ENCODE measurements at regions not wholly inside any gene's neighbourhood (a gene's known extent, or its start where the extent isn't known, plus 50 kb on each side); places are given as distances from the start of the nearest gene placed in this dataset.

DNA sequence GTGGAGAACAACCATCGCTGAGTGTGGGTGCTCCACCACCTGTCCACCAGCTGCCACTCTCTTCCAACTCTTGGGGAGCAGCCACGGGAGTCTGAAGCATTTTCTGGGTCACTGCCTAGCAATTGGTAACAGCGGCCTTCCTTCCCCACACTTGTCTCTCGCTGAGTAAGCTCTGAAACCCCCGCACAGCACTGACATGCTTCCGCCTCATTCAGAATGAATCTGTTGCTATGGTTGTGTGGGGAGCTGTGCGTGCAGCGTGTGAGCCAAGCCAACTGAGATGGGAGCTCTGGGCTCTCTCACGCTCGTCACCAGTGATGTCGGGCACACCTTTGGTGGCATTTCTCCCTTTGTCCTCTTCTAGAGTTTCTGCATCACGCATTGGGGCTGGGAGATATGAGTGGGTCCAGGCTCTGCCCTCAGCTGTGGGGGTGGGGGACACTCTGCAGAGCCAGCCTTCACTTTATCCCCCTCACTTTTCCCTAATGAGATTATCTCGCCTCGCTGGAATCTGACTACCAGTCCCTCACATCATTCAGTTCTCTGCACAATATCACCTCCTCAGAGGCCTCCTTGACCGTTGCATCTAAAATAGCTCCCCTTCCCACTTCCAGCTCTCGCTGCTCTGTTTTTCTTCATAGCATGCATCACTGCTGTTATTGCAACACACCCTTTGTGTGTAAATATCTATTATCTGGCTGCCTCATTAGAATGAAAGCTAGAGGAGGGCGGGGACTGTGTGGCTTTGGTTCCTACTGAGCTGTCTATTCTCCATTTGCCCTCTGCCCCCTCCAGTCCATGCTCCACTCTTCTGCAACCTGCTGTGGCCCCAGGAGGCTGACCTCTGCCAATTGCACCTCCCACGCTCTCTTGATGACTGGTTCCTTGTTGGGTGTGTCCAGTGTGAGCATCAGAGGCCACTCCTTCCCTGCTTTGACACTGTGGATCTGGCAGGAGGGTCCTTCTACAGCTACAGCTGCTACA, 569.9 kb upstream of the CADM1 start:
- in situ Hi-C loops (cut with HindIII; ENCODE audit: low sequenced_read_pairs) = no loop called here

- in situ Hi-C loops (cut with HindIII; ENCODE audit: low sequenced_read_pairs) = no loop called here
Observed at GRCh38 chr11:116072601-116073410, 568.6 kb upstream of the CADM1 start.

- in situ Hi-C loops (cut with HindIII; ENCODE audit: low sequenced_read_pairs) = no loop called here
Observed at GRCh38 chr11:116072133-116072532, 567.9 kb upstream of the CADM1 start.

DNA sequence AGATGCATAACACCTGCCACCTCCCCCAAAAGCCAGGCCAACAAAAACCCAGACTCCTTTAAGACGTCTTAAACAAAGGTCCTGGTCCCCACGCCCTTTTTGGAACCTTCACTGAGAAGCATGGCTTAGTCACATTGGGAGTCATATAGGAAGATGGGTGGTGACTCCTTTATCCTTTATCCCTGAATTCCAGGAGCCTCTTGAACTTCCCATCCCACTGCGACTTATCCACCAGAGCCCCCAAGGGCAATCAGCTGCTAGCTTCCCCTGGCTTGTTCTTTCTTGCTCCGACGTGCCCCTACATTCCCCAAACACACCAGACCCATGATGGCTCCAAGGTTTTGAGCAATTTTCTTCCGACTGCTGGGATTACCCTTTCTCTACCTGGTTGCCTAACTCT, 567.0 kb upstream of the CADM1 start:
- in situ Hi-C loops (cut with HindIII; ENCODE audit: low sequenced_read_pairs) = no loop called here

- in situ Hi-C loops (cut with HindIII; ENCODE audit: low sequenced_read_pairs) = no loop called here
Observed at GRCh38 chr11:116070520-116070919, 566.3 kb upstream of the CADM1 start.

GRCh38 chr11:116066777-116067176, 562.6 kb upstream of the CADM1 start:
- in situ Hi-C loops (cut with HindIII; ENCODE audit: low sequenced_read_pairs) = no loop called here

DNA sequence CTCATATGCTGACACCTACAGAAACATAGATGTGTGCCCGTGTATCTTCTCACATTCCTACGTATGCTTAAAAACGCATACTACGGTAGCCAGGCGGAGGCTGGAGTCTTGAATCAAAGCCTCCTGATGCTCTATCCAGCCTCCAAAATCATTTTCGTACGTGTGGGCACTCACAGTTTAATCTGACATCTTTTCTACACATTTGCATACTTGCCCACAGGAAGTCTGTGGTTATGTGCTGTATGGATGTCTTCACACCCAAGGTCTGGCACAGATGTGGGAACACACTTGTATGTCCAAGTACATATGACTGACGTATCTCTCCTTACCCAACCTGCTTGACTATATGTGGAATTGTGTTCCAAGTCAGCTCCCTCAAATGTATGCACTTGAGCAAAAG, 561.8 kb upstream of the CADM1 start:
- in situ Hi-C loops (cut with HindIII; ENCODE audit: low sequenced_read_pairs) = no loop called here

DNA sequence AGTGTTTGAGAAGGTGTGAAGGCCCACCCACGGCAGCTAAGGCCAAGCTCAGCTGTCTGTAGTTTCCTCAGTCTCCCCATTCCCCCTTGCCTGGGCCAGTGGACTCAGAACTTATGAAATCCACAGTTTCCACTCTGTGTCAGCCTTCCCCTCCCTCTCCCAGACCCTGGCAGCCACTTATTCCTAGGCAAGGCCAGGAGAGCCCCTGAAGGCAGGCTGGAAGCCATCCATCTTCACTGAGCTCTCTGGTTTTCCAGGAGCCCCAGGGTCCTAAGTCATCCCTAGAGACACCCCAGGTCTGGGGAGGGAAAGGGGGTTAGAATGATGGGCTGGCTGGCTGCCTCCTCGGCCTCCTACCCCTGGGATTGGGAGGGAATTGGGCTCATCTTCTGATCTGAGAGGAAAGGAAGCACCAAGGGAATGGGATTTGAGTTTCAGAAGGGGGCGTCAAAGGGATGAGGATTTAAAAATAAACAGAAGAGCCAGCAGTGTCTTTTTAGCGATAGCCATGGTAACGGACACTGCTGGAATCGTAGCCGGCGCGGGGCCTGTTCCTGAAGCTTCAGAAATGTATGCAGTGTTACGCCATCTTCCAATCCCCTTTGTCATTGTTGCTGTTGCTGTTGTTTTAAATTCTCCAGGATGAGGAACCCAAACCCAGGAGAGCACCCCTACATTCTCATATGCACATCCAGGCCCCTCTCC, 561.1 kb upstream of the CADM1 start:
- in situ Hi-C loops (cut with HindIII; ENCODE audit: low sequenced_read_pairs) = no loop called here

DNA sequence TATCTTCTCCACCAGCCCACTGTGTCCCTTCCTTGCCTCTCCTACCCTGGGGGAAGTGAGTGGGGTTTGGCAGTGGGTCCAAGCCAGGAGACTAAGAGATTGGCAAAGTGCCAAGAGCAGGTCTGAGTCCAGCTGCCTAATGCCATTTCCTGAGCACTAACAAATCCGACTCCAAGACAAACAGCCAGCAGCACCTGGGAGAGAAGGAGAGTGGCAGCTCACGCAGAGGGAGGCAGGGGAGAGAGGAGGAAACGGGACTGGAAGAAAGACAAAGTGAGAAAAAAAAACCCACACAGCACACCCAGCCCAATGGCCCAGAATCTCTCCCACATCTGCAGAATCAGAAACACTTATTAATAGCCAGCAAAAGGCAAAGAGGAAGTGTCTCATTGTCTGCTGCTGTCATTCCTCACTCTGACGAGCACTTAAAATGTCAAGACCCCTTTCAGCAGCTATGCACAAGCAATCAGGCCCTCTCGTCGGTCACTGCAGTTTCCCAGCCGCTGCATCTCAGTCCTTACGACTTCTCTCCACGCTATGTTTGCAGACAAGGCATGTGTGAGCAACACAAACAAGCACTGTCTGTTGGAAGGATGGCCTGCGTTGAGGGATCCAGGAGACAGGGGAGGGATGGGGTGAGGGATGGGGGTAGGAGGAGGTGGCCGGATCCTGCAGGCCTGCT, 558.4 kb upstream of the CADM1 start:
- in situ Hi-C loops (cut with HindIII; ENCODE audit: low sequenced_read_pairs) = no loop called here

DNA sequence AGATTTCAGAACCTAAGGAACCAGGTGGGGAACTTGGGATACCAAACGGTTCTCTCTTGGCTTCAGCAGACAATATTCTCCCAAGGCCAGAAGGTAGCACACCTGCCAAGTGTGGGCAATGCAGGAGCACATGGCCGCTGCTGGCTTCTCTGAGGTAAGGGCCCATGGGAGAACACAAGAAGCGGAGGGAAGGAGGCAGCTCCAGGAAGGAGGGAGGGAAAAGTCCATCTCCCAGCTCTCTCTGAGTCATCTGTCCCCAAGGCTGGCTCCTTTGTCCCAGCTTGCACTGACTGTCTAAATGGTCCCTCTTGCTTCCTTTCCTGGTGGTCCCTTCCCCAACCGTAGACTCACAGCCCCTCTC, 557.9 kb upstream of the CADM1 start:
- in situ Hi-C loops (cut with HindIII; ENCODE audit: low sequenced_read_pairs) = no loop called here

- in situ Hi-C loops (cut with HindIII; ENCODE audit: low sequenced_read_pairs) = no loop called here
Observed at GRCh38 chr11:116061322-116061721, 557.1 kb upstream of the CADM1 start.

GRCh38 chr11:116059919-116060318, 555.7 kb upstream of the CADM1 start:
- in situ Hi-C loops (cut with HindIII; ENCODE audit: low sequenced_read_pairs) = no loop called here

DNA sequence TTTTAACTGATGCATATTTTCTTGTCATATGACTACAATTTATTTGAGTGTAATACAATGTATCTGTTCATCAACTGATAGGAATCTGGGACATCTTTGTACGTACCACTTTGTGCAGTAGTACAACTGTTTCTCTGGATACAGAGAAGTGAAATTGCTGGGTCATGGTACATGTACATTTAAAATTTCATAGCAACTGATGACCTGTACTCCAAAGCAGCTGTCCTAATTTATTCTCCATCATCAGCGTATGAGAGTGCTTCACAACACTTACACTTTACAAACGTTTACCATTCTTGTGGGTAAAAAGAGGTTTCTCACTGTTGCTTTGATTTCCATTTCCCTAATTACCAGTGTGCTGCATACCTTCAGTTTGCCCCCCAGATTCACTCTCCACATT, 552.8 kb upstream of the CADM1 start:
- in situ Hi-C loops (cut with HindIII; ENCODE audit: low sequenced_read_pairs) = no loop called here

DNA sequence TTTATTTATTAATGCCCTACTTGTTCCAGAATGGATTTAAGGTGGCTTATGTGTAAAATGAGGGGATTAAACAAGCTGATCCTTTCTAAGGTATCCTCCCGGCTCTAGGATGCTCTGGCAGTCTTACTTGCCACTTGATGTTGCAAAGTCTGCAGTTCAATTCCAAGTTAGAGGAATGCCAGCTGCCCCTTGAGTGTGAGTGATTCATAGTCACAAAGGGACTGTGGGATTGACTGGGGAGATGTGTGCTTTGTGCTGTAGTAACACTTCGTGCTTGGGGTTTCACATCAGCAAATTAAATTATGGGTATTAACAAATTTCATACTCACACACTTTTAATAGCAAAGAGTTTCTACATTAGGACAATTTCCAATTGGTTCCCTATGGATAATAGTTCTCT, 550.8 kb upstream of the CADM1 start:
- in situ Hi-C loops (cut with HindIII; ENCODE audit: low sequenced_read_pairs) = no loop called here

DNA sequence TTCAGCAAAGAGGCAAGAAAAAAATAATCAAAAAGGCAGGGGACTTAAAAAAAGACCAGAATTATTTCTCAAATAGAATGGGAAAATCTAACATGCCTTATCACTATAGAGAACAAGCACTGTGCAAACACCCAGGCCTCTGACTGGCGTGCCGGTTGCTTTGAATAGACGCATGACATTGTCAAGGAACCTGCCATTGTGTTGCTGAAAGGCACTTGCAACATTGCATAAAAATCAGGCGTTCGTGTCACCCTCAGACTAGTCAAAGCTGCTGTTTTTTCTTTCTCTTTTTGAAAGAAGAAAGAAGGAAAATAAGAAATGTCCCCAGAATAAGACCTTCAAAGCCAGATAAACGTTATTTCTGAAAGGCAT, 549.3 kb upstream of the CADM1 start:
- in situ Hi-C loops (cut with HindIII; ENCODE audit: low sequenced_read_pairs) = no loop called here

DNA sequence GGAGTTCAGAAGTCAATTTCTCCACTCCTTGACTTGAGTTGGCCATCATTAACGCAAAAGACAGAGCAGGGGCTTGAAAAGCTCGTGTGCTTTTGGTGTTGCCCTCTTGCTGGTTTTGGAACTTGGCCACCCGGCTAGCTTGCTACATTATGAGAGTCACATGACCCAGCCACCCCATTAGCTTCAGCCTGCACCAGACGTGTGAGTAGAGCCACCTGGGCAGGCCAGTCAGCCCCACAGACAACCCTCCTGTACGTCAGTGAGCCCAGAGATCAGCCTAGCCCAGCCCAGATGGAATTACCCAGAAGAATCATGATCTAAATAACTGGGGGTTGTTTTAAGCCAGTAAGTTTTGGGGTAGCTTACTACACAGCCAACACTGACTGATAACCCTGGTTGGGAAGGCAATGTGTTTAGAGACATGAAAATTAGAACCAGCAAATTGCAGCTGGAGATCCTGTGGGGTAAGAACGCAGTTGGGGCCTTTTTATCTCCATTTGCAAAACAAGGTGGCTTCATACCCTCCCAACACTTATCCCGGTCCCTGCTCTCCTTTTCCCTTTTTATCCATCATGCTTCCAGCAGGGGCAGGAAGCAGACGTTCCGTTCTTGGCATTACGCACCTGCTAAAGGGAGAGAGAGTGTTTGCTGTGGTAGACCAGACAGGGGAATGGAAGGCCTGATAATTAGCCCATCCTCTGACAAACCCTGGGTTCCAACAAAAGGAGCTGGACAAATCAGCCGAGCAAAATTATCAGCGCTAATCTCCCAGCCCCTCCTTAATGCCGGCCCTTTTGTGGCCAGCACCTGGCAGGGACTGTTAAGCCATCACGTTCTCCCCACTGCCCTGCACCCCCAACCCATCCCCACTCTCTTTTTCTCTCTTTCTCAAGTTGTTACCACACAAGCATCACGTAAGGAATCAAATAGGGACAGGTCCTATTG, 548.7 kb upstream of the CADM1 start:
- in situ Hi-C loops (cut with HindIII; ENCODE audit: low sequenced_read_pairs) = no loop called here

DNA sequence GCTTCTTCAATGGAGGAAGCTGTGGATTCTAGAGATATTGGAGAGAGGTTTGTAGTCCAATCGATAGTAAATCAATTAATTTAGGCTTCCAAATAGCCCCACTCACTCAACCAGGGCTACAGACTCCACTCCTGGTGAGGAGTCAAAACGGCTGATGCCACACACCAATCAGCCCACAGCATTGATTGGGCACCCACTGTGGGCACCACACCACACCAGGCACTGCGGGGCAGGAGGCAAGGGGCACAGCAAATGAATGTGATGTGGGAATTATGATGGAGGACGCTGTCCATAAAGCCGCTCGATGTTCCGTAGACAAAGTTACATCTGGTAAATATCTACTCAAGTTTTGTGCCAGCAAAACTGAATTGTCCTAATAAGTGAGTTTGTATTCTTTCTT, 547.3 kb upstream of the CADM1 start:
- in situ Hi-C loops (cut with HindIII; ENCODE audit: low sequenced_read_pairs) = no loop called here

DNA sequence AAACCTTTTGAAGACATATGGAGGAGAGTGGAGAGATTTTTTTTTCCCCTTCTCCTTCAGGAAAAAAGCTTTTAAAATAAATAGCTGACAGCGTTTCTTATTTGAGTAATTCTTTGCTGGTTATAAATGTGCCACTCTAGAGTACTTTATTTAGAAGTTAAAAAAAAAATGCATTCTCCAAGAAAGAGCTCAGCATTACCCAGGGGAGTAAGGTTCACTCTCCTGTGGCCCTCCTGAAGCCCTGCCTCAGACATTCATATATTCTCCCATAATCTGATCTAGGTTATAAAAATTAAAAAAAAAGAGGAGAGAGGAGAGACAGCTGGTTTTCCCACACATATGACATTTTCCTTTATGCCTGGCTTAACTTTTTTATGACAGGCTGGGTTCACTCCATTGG, 545.2 kb upstream of the CADM1 start:
- in situ Hi-C loops (cut with HindIII; ENCODE audit: low sequenced_read_pairs) = no loop called here

- in situ Hi-C loops (cut with HindIII; ENCODE audit: low sequenced_read_pairs) = no loop called here
Observed at GRCh38 chr11:116046127-116046526, 541.9 kb upstream of the CADM1 start.

DNA sequence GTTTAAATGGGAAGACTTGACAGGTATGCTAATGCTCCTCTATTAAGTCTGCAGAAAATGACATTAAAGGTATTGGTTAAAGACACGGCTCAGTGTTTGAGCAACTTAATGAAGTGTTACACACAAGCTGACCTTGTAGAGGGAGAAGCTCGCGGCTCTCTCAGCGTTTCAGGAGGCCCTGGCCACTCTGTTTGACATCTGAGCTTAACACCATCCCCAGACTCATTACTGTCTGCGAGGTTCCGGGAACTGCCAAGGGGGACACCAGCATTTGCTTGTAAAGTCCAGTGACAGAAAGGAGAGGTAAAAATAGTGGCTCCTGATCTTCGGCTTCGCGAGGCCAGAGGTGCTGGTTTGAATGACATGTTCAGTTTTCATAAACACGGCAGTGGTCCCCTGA, 540.7 kb upstream of the CADM1 start:
- in situ Hi-C loops (cut with HindIII; ENCODE audit: low sequenced_read_pairs) = no loop called here

Measured in endothelial cell of hepatic sinusoid (primary cell).